ENCODE measurements at regions not wholly inside any gene's neighbourhood (a gene's known extent, or its start where the extent isn't known, plus 50 kb on each side); places are given as distances from the start of the nearest gene placed in this dataset.

- DNase-seq (ENCODE audit: low spot score) (no peak), ATAC-seq (ENCODE audit: low FRiP score) (no peak)
- TF ChIP-seq CTCF (IDR thresholded peaks at IDR 0.05): no peak
These were observed 99.5 kb upstream of the BLTP1 start for GRCh38 chr4:122052677-122053076.

GRCh38 chr4:122050841-122051240 lies 99.0 kb upstream of the TRPC3 start:
- ATAC-seq (ENCODE audit: low FRiP score) (no peak), DNase-seq (ENCODE audit: low spot score) (no peak)
- TF ChIP-seq CTCF (IDR thresholded peaks at IDR 0.05): no peak

GRCh38 chr4:122047456-122048425 lies 95.9 kb upstream of the TRPC3 start:
- TF ChIP-seq CTCF (IDR thresholded peaks at IDR 0.05): no peak
- no peak for ATAC-seq (ENCODE audit: low FRiP score)
- no peak for DNase-seq (ENCODE audit: low spot score)

- DNase-seq (ENCODE audit: low spot score) (no peak), ATAC-seq (ENCODE audit: low FRiP score) (no peak)
- TF ChIP-seq CTCF (IDR thresholded peaks at IDR 0.05): no peak
These were observed 94.4 kb upstream of the TRPC3 start for GRCh38 chr4:122046255-122046654.

GRCh38 chr4:122045533-122045932 lies 93.7 kb upstream of the TRPC3 start:
- ATAC-seq (ENCODE audit: low FRiP score): no peak
- TF ChIP-seq CTCF (IDR thresholded peaks at IDR 0.05): no peak
- no peak for DNase-seq (ENCODE audit: low spot score)

- no peak for TF ChIP-seq CTCF (IDR thresholded peaks at IDR 0.05)
- ATAC-seq (ENCODE audit: low FRiP score): no peak
These were observed 92.6 kb upstream of the TRPC3 start for GRCh38 chr4:122044501-122044900.

GRCh38 chr4:122041312-122041711 lies 89.5 kb upstream of the TRPC3 start:
- ATAC-seq (ENCODE audit: low FRiP score) (no peak), DNase-seq (ENCODE audit: low spot score) (no peak)
- no peak for TF ChIP-seq CTCF (IDR thresholded peaks at IDR 0.05)

More at GRCh38 chr4:122044501-122044900, 92.6 kb upstream of the TRPC3 start:
- DNase-seq (ENCODE audit: low spot score): no peak
